ENCODE measurements at regions not wholly inside any gene's neighbourhood (a gene's known extent, or its start where the extent isn't known, plus 50 kb on each side); places are given as distances from the start of the nearest gene placed in this dataset.
"Not testable (repeated sequence)": the region's sequence is repeated elsewhere in the genome, so short reads cannot be mapped to it uniquely, and the experiment has no call there.

DNA sequence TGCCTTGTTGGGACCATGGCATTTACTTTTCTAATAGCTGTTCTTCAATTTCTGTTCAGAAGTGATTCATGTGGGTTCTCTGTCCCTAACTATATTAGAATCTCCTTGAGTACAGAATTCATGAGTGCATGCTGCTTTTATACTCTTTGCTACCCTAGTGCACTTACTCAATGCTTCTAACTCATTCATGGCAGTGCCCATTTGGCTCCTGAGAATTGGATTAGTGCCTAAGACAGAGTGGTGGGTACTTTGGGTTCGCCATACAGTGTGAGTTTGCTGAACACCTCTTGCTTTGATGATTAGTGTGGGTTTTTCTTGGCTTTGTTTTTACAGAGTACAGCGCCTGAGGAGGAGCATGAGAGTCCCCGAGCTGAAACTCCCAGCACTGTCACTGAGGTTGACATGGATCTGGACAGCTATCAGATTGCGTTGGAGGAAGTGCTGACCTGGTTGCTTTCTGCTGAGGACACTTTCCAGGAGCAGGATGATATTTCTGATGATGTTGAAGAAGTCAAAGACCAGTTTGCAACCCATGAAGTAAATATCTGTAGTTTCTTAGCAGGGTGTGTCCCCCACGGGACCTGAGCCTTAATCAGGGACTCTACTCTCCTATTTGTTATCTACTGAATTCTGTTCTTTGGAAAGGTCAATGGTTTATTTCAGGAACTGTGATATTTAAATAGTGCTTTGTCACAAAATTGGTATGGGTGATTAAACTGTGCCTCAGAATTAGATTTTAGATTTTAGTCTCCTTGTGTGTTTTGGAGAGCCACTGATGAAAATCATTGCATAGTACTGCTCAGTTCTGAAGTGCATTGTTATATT is 150.7 kb downstream of the UTRN start:
- TF ChIP-seq, protein P1, sequence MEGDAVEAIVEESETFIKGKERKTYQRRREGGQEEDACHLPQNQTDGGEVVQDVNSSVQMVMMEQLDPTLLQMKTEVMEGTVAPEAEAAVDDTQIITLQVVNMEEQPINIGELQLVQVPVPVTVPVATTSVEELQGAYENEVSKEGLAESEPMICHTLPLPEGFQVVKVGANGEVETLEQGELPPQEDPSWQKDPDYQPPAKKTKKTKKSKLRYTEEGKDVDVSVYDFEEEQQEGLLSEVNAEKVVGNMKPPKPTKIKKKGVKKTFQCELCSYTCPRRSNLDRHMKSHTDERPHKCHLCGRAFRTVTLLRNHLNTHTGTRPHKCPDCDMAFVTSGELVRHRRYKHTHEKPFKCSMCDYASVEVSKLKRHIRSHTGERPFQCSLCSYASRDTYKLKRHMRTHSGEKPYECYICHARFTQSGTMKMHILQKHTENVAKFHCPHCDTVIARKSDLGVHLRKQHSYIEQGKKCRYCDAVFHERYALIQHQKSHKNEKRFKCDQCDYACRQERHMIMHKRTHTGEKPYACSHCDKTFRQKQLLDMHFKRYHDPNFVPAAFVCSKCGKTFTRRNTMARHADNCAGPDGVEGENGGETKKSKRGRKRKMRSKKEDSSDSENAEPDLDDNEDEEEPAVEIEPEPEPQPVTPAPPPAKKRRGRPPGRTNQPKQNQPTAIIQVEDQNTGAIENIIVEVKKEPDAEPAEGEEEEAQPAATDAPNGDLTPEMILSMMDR (IDR thresholded peaks at IDR 0.05; ENCODE audit: low read depth, low read length): no peak

DNA sequence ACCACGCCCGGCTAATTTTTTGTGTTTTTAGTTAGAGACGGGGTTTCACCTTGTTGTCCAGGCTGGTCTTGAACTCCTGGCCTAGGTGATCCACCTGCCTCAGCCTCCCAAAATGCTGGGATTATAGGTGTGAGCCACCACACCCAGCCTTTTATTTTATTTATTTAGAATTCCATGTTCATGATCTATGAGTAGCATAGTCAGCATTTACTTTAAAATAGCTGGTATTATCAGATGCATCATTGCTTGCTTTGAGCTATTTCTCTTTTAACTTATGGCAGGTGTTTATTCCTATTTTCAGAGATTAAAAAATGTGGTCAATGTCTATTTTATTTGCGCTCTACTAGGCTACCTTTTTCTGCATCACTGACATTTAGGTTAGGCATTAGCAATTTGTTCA is 152.0 kb downstream of the UTRN start:
- TF ChIP-seq, protein P1 (IDR thresholded peaks at IDR 0.05; ENCODE audit: low read depth, low read length): no peak
- H3K4me3 ChIP-seq (ENCODE audit: low read depth, low read length): no peak overlapping the region

More for the DNA sequence above, 150.7 kb downstream of the UTRN start:
- H3K4me3 ChIP-seq (ENCODE audit: low read depth, low read length): no peak overlapping the region

DNA sequence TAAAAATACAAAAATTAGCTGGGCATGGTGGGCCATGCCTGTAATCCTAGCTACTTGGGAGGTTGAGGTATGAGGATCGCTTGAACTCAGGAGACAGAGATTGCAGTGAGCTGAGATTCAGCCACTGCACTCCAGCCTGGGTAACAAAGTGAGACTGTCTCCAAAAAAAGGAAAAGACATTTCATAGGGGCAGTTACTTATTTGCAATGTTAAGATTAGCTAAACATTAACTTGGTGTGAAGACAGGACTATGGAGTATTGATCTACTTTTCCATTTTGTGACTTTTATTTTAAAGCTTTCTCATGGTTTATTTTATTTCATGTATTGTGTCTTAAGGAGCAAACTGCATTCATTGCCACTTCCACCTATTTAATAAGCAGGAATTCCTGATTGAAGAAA is 153.0 kb downstream of the UTRN start:
- no peak overlapping the region for H3K4me3 ChIP-seq (ENCODE audit: low read depth, low read length)
- TF ChIP-seq, protein P1 (IDR thresholded peaks at IDR 0.05; ENCODE audit: low read depth, low read length): no peak

- TF ChIP-seq, protein P1 (IDR thresholded peaks at IDR 0.05; ENCODE audit: low read depth, low read length): no peak
- H3K4me3 ChIP-seq (ENCODE audit: low read depth, low read length): no peak overlapping the region
These were observed 153.9 kb downstream of the UTRN start for GRCh38 chr6:144439016-144439415.

DNA sequence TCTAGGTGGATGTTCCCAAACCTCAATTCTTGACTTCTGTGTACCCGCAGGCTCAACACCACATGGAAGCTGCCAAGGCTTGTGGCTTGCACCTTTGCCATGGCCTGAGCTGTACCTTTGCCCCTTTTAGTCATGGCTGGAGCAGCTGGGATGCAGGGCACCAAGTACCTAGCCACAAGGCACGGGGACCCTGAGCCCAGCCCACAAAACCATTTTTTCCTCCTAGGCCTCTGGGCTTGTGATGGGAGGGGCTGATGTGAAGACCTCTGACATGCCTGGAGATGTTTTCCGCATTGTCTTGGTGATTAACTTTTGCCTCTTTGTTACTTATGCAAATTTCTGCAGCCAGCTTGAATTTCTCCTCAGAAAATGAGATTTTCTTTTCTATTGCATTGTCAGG is 156.7 kb downstream of the UTRN start:
- H3K4me3 ChIP-seq (ENCODE audit: low read depth, low read length): not testable (repeated sequence)

- H3K4me3 ChIP-seq (ENCODE audit: low read depth, low read length): no peak overlapping the region
- TF ChIP-seq, protein P1 (IDR thresholded peaks at IDR 0.05; ENCODE audit: low read depth, low read length): no peak
These were observed 158.0 kb downstream of the UTRN start for GRCh38 chr6:144443157-144443556.

GRCh38 chr6:144447472-144447871 is 162.3 kb downstream of the UTRN start:
- TF ChIP-seq, protein P1 (IDR thresholded peaks at IDR 0.05; ENCODE audit: low read depth, low read length): no peak

GRCh38 chr6:144449218-144449617 is 164.1 kb downstream of the UTRN start:
- TF ChIP-seq, protein P1 (IDR thresholded peaks at IDR 0.05; ENCODE audit: low read depth, low read length): no peak

More at GRCh38 chr6:144447472-144447871, 162.3 kb downstream of the UTRN start:
- H3K4me3 ChIP-seq (ENCODE audit: low read depth, low read length): no peak overlapping the region

More at GRCh38 chr6:144449218-144449617, 164.1 kb downstream of the UTRN start:
- H3K4me3 ChIP-seq (ENCODE audit: low read depth, low read length): no peak overlapping the region

All from WI38 (cell line).